ENCODE measurements at regions not wholly inside any gene's neighbourhood (a gene's known extent, or its start where the extent isn't known, plus 50 kb on each side); places are given as distances from the start of the nearest gene placed in this dataset.
"Not testable (repeated sequence)": the region's sequence is repeated elsewhere in the genome, so short reads cannot be mapped to it uniquely, and the experiment has no call there.

- no peak for DNase-seq
These were observed 287.1 kb upstream of the G2E3 start for GRCh38 chr14:30271811-30272323.

- no peak for DNase-seq
These were observed 285.8 kb upstream of the G2E3 start for GRCh38 chr14:30272848-30273832.

GRCh38 chr14:30275604-30276003, 283.4 kb upstream of the G2E3 start:
- no peak for DNase-seq

GRCh38 chr14:30277268-30277667, 281.7 kb upstream of the G2E3 start:
- no peak for DNase-seq

- not testable (repeated sequence) for DNase-seq
These were observed 280.1 kb upstream of the G2E3 start for GRCh38 chr14:30278856-30279255.

GRCh38 chr14:30283822-30284446, 275.0 kb upstream of the G2E3 start:
- DNase-seq: no peak

GRCh38 chr14:30284808-30285207, 274.1 kb upstream of the G2E3 start:
- no peak for DNase-seq

- no peak for DNase-seq
These were observed 271.1 kb upstream of the G2E3 start for GRCh38 chr14:30287579-30288445.

- no peak for DNase-seq
These were observed 269.0 kb upstream of the G2E3 start for GRCh38 chr14:30290001-30290400.

GRCh38 chr14:30291216-30291615, 267.7 kb upstream of the G2E3 start:
- no peak for DNase-seq

GRCh38 chr14:30292541-30292940, 266.4 kb upstream of the G2E3 start:
- DNase-seq: no peak

GRCh38 chr14:30295980-30296379, 263.0 kb upstream of the G2E3 start:
- no peak for DNase-seq

- DNase-seq: no peak
These were observed 262.0 kb upstream of the G2E3 start for GRCh38 chr14:30296931-30297405.

- no peak for DNase-seq
These were observed 260.8 kb upstream of the G2E3 start for GRCh38 chr14:30297876-30298795.

GRCh38 chr14:30299915-30300314, 259.0 kb upstream of the G2E3 start:
- DNase-seq: no peak

- DNase-seq: no peak
These were observed 255.6 kb upstream of the G2E3 start for GRCh38 chr14:30303350-30303749.

- no peak for DNase-seq
These were observed 253.6 kb upstream of the G2E3 start for GRCh38 chr14:30305346-30305745.

- no peak for DNase-seq
These were observed 249.6 kb upstream of the G2E3 start for GRCh38 chr14:30309405-30309804.

- DNase-seq: no peak
These were observed 246.7 kb upstream of the G2E3 start for GRCh38 chr14:30312214-30312613.

GRCh38 chr14:30317729-30318128, 241.2 kb upstream of the G2E3 start:
- DNase-seq: no peak

- no peak for DNase-seq
These were observed 236.1 kb upstream of the G2E3 start for GRCh38 chr14:30322819-30323218.

GRCh38 chr14:30330033-30330432, 228.9 kb upstream of the G2E3 start:
- DNase-seq: no peak
